ENCODE measurements at regions not wholly inside any gene's neighbourhood (a gene's known extent, or its start where the extent isn't known, plus 50 kb on each side); places are given as distances from the start of the nearest gene placed in this dataset.

DNA sequence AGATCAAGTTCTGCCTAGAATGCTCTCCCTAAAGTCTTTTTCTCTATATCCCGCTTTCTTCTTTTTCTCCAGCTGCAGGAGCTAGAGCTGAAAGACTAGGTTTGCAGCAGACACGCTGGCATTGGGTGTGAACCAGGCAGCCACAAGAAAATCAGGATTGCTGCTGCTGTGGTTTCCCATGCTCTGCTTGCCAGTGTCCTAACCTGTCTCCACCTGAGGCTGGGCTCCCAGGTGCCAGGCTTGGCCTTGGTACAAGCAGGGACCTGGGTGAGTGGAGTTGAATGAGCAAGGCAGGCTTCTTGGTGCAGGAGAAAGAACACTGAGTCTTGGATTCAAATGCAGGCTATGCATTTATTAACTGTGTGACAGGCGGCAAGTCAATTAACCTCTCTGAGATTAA is 440.3 kb upstream of the MAF start:
- TF ChIP-seq, protein P1, sequence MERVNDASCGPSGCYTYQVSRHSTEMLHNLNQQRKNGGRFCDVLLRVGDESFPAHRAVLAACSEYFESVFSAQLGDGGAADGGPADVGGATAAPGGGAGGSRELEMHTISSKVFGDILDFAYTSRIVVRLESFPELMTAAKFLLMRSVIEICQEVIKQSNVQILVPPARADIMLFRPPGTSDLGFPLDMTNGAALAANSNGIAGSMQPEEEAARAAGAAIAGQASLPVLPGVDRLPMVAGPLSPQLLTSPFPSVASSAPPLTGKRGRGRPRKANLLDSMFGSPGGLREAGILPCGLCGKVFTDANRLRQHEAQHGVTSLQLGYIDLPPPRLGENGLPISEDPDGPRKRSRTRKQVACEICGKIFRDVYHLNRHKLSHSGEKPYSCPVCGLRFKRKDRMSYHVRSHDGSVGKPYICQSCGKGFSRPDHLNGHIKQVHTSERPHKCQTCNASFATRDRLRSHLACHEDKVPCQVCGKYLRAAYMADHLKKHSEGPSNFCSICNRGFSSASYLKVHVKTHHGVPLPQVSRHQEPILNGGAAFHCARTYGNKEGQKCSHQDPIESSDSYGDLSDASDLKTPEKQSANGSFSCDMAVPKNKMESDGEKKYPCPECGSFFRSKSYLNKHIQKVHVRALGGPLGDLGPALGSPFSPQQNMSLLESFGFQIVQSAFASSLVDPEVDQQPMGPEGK (CRISPR knock-in tag; IDR thresholded peaks at IDR 0.05; ENCODE audit: borderline replicate concordance) = no peak
- TF ChIP-seq RARB (CRISPR knock-in tag; IDR thresholded peaks at IDR 0.05) = no peak
